GM19043 (cell line): ENCODE measurements at regions not wholly inside any gene's neighbourhood (a gene's known extent, or its start where the extent isn't known, plus 50 kb on each side); places are given as distances from the start of the nearest gene placed in this dataset.

Experiments used
- ATAC-seq: cut with Tn5 transposase; IDR thresholded peaks from one replicate; pipeline ENCODE4 v1.9.1; 2021; ENCODE audit warnings: low read depth; ENCODE audit not compliant: unreplicated experiment

DNA sequence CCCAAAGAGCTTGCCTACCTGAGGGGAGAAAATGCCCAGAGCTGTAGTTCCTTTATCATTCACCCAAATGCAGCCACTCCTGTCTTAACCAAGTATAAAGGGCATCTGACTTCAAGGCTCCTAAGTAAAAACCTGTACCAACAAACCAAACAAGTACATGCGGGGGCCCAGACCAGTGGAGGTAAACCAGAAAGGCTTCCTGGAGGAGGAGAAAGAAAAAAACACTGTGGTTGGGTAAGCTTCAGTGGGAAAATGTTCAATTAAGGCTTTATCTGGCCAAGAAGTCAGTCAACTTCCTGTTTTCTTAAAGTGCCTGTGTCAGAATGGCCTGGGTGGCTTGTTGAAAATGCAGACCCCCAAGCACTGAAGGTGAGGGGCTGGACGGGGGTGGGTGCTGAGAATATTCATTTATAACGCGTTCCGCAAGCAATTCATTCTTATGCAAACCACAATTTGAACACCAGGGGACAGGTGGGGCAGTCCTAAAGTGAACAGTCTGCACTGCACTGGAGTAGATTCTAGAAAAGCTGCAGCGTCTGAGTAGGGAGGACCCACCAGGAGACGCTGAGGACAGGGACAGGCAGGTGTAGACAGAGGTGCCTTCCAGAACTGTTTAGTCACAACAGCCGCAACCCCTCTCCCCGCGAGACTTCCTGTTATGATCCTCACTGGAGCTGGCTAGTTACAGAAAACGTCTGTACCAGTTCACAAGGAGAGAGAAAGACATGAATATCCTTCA is 467.1 kb downstream of the SOX9 start:
- no peak for ATAC-seq

DNA sequence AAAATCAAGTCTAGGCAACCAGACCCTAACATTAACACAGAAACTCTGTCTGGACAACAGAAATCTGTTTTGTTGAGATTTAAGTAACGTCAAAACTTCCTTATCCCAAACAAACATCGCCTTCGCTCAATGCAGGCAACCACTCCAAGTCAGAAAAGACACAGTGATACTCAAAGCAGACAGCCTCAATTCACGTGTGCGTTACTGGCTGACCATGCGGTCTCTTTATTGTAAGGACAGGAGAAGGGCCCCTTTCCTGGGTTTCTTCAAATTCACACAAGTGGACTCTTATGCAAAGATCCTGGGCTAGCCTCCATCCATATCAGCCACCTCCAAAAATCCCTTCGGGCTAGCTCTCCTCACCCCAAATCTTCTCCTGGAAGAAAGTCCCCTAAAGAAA is 467.7 kb downstream of the SOX9 start:
- no peak for ATAC-seq

DNA sequence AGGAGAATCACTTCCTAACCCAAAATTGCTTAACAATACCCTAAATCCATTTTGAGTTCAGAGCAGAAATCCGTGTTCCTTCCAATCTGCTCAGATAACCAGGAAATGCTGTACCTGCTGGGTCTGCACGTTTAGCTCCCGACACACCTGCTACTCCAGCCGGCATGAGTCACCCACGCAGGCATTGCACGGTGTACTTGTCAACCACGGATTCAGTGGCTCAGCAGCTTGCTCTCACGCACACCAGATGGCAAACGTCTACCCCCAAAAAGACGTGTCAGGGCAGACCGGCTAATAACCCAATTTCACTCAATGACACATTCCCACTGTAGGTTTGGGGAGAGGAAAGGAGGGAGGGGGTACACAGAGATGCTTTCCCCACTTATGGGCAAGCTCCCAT is 468.1 kb downstream of the SOX9 start:
- ATAC-seq: no peak

DNA sequence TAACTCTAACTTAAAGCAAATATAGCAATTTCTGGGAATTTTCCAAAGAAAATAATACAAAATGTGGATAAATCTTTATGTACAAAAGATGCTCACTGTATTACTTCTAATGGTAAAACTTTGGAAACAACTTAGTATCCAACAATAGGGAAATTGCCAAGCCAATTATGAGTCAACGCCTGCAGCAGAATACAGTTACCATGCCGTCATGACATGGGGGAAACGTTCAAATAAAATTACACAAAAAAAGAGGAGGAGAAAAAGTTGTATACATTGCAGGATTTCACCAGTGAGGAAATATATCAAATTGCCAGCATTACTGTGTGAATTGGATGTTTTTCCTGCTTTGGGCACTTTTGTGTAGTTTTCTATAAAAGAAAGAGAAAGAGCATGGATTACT is 469.6 kb downstream of the SOX9 start:
- ATAC-seq: no peak

DNA sequence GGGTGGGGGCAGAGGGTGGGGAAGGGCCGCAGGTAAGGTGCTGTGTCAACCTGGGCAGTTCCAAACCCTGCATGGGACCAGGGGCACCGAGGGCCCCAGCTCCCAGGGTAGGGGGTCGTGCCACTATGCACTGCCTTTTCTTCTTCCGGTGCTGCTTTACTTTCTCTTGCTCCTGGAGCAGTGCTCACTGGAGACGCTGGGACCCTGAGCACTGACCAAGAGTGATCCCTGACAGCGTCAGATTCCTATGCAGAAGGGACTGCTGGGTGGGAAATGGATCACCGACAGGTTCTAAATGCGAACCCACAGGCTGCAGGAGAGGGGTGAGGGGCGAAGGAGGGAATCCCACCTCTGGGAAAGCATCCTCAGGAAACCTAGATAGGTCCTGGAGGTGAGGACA is 470.1 kb downstream of the SOX9 start:
- no peak for ATAC-seq

DNA sequence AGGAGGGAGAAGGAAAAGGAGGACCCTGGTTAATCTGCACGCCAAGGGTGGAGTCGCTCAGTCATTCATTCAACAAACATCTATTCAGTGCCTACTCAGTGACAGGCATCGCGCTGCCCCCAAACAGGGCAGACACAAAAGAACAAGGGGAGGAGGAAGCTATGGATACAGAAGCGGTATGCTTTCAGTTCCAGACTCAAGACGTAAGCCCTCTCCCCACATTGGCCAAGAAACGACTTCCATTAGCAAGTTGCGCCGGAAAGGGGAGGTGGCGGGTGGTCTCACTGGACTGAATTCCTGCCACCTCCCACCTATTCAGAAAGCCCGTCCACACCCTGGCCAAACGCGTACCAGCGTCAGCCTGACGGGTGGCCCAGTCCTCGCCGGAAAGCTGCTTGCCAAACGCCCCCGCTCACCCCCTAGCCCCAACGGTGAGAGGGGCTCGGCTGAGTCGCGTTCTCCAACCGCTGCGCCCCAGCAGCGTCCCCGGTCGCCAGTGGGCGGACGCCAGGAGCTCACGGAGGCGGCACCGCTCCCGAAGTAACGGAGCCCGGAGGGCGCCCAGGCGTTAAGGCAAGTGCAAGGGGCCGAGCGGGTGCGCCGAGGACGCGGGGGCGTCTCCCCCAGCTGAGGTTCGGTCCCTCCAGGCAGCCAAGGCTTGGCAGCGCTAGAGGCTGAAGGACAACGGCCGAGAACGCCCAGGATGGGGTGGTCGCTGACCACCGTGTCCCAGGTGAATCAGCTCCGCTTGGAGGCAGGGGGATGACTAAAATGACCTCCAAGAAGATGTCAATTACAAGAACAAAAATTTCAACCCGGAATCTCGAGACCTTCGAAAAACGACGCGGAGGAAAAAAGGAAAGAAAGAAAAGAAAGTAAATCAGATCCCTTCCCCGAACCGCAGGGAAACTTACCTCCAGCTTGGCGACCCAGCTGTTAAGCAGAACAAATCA is 470.7 kb downstream of the SOX9 start:
- ATAC-seq: no peak

DNA sequence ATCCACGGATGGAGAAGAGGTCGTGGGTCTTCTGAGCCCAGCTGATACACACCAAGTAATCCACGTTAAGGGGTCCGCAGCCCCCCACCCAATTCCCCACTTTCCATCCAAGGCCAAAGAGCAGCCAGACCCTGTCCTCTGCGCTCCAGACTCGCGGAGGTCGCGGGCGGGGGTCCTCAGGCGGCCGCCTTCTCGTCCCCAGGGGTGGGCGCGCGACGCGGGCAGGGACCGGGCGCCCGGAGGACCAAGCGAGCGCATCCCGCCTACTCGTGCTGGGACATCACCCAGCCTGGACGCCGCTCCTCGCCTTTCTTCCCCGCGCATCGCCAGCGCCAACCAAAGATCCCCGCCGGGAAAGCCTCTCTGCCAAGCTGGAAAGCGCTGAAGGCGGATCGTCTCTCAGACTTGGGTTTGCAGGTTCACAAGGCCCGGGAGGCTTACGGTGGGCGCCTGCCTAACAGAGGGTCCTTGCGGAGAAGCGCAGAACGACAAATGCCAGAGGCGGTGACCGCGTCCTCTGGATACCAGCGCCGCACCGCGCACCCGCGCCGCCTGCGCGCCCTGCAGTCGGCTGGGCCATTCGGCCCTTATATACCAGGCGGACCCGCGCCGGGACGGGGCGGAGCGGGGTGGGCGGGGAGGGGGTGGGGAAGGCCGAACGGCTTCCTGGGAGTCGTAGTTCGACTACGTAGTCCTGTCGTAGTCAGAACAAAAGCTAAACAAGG is 471.6 kb downstream of the SOX9 start:
- ATAC-seq: peak; percentile 56

DNA sequence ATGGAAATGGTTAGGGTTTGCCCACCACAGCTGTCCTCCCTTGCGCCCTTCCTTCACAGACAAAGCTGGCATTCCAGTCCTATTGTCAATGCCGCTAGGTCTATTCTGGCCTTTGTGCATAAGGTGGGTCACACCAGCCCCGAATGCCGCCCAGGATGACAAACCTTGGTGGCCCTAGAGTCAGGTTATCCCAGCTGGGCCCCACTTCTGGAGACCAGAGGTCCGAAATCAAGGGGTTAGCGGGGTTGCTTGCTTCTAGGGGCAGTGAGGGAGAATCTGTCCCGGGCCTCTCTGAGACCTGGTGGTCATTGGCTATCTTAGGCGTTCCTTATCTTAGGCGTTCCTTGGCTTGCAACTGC is 472.1 kb downstream of the SOX9 start:
- ATAC-seq: no peak

DNA sequence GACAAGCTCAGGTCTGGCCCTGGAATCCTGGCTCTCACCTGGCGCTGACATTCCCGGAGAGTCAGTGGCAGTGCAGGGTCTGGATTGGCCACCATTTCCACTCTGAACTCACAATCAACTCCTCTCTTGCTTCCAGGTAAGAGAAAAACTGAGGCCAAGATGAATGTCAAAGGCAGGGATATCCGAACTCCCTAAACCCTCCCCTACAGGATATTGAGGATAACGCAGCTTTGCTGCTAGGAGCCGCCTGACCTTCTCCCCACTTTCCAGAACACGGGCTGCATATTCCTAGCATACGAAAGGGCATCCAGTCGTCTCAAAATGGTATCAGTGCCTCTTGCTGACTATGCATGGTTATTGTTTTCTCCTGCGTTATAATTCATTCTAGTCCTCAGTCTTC is 473.4 kb downstream of the SOX9 start:
- no peak for ATAC-seq
